Stomach (tissue), 4 donors: ENCODE measurements at regions not wholly inside any gene's neighbourhood (a gene's known extent, or its start where the extent isn't known, plus 50 kb on each side); places are given as distances from the start of the nearest gene placed in this dataset.

Experiments
- CTCF ChIP-seq, 7 experiments: fragments of 450-650 bp in 4 of 7; fragments of 200-600 bp in 3 of 7; sonication (generic) in 3 of 7; IDR thresholded peaks; one replicate each; pipeline ENCODE4 v1.5.1; 2016 to 2019; ENCODE audit warnings: antibody characterized with exemption in 7 of 7, control low read depth in 2 of 7, mild to moderate bottlenecking in 1 of 7
- POLR2AphosphoS5 ChIP-seq, 3 donors: sonication (generic); formaldehyde crosslinking; IDR thresholded peaks; one replicate each; pipeline ENCODE4 v1.6.1; 2016; ENCODE audit warnings: antibody characterized with exemption in 3 of 3

- TF ChIP-seq POLR2AphosphoS5 (IDR thresholded peaks at IDR 0.05) (no peak), CTCF (IDR thresholded peaks at IDR 0.05) (no peak)
Observed at GRCh38 chr2:66721776-66722175, 286.9 kb downstream of the MEIS1 start.
